Tibial nerve (tissue), 4 donors: ENCODE measurements at regions not wholly inside any gene's neighbourhood (a gene's known extent, or its start where the extent isn't known, plus 50 kb on each side); places are given as distances from the start of the nearest gene placed in this dataset.

ENCODE experiments used
- EP300 ChIP-seq, 2 donors: sonication (generic); formaldehyde crosslinking; IDR thresholded peaks; one replicate each; pipeline ENCODE4 v1.6.1; 2017; ENCODE audit warnings: antibody characterized with exemption in 2 of 2, mild to moderate bottlenecking in 1 of 2
- POLR2A ChIP-seq, 2 donors: fragments of 450-650 bp; IDR thresholded peaks; one replicate each; pipeline ENCODE4 v1.6.1; 2017; ENCODE audit warnings: antibody characterized with exemption in 2 of 2, mild to moderate bottlenecking in 2 of 2, moderate library complexity in 2 of 2
- TF ChIP-seq, protein P1 (sequence below), 5 experiments: fragments of 200-600 bp in 3 of 5; fragments of 450-650 bp in 2 of 5; sonication (generic) in 3 of 5; IDR thresholded peaks; one replicate each; pipeline ENCODE4 v1.5.1; 2016 to 2019; ENCODE audit warnings: antibody characterized with exemption in 5 of 5, mild to moderate bottlenecking in 3 of 5, moderate library complexity in 2 of 5

DNA sequence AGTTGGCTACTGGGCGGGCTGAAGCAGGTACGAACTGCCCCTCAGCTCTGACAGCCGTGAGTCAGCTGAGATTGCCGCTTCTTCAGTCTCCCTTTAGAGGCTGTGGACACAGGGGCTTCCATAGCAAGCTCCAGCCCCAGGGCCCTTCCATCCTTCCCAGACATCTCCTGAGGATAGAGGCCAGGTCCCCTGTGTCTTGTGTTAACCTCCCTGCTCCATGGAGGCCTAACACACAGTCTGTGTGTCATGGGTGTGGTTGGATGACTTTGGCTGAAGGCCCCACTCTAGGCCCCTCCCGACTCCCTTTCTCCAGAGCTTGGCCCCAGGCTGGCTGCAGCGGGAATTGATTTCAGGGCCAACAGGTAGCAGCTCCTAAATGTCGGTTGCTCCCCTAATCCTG is 116.1 kb upstream of the TLE3 start:
- TF ChIP-seq EP300 (IDR thresholded peaks at IDR 0.05) (no peak), POLR2A (IDR thresholded peaks at IDR 0.05) (no peak)
- TF ChIP-seq, protein P1, sequence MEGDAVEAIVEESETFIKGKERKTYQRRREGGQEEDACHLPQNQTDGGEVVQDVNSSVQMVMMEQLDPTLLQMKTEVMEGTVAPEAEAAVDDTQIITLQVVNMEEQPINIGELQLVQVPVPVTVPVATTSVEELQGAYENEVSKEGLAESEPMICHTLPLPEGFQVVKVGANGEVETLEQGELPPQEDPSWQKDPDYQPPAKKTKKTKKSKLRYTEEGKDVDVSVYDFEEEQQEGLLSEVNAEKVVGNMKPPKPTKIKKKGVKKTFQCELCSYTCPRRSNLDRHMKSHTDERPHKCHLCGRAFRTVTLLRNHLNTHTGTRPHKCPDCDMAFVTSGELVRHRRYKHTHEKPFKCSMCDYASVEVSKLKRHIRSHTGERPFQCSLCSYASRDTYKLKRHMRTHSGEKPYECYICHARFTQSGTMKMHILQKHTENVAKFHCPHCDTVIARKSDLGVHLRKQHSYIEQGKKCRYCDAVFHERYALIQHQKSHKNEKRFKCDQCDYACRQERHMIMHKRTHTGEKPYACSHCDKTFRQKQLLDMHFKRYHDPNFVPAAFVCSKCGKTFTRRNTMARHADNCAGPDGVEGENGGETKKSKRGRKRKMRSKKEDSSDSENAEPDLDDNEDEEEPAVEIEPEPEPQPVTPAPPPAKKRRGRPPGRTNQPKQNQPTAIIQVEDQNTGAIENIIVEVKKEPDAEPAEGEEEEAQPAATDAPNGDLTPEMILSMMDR (IDR thresholded peaks at IDR 0.05), result no peak
